Hepatocyte (in vitro differentiated cells): ENCODE measurements at regions not wholly inside any gene's neighbourhood (a gene's known extent, or its start where the extent isn't known, plus 50 kb on each side); places are given as distances from the start of the nearest gene placed in this dataset.

Experiments used
- EZH2 ChIP-seq: fragments of 200-600 bp; sonication (generic); IDR thresholded peaks from 2 replicates; pipeline ENCODE4 v1.6.1; 2016; ENCODE audit warnings: antibody characterized with exemption, mild to moderate bottlenecking, borderline replicate concordance
- EZH2phosphoT487 ChIP-seq: fragments of 200-600 bp; sonication (generic); IDR thresholded peaks from one replicate; pipeline ENCODE4 v1.6.1; 2018; ENCODE audit warnings: antibody characterized with exemption, mild to moderate bottlenecking, low read depth, moderate library complexity; ENCODE audit not compliant: unreplicated experiment, severe bottlenecking
- TF ChIP-seq, protein P1 (sequence below): fragments of 200-600 bp; sonication (generic); IDR thresholded peaks from 2 replicates; pipeline ENCODE4 v1.5.1; 2016; ENCODE audit warnings: antibody characterized with exemption, mild to moderate bottlenecking; ENCODE audit not compliant: poor library complexity

DNA sequence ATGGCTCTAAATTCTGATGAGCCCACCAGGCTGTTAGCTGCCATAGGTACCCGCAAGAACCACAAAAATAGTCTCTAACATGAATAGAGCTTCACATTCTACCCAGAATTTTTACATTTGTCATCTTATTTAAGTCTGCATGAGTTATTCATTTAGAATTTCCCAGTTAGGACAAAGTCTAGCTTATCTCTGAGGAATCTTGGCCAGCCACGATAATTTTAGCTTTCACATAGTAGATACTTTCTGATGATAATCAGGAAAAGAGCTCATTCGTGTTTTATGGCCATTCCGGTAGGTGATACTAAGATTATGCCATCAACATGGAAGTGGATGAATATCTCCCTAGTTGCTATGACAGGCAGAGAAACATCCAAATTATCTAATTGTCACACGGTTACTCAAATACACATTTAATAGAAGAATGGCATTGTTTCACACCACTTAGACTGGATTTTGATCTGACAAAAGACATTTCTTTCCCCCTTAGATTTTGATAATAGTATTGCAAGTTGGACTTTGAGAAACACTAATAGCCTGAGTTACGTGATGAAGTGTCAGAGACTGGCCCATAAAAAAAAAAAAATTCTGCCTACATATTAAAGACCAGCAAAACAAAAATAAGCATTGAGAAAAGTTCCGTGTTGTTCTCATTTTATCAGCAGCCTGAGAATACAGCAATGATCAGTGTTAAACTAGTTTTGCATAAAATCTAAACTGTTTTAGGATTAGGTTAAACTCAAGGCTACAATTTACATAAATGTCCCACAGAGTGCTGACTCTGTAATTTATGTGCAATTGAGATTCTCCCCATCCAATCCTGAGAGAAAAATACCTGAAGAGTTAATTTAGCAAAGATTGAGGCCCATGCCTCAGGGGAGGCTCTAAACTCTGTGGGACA is 397.5 kb upstream of the ARID1B start:
- TF ChIP-seq EZH2 (no peak), EZH2phosphoT487 (no peak)
- TF ChIP-seq, protein P1, sequence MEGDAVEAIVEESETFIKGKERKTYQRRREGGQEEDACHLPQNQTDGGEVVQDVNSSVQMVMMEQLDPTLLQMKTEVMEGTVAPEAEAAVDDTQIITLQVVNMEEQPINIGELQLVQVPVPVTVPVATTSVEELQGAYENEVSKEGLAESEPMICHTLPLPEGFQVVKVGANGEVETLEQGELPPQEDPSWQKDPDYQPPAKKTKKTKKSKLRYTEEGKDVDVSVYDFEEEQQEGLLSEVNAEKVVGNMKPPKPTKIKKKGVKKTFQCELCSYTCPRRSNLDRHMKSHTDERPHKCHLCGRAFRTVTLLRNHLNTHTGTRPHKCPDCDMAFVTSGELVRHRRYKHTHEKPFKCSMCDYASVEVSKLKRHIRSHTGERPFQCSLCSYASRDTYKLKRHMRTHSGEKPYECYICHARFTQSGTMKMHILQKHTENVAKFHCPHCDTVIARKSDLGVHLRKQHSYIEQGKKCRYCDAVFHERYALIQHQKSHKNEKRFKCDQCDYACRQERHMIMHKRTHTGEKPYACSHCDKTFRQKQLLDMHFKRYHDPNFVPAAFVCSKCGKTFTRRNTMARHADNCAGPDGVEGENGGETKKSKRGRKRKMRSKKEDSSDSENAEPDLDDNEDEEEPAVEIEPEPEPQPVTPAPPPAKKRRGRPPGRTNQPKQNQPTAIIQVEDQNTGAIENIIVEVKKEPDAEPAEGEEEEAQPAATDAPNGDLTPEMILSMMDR: no peak
